Loucy (cell line): ENCODE measurements at regions not wholly inside any gene's neighbourhood (a gene's known extent, or its start where the extent isn't known, plus 50 kb on each side); places are given as distances from the start of the nearest gene placed in this dataset.

Experiments used
- CTCF ChIP-seq: fragments of 200-600 bp; sonication (generic); conservative IDR thresholded peaks from 2 replicates; pipeline ENCODE4 v1.5.1; 2014; ENCODE audit warnings: mild to moderate bottlenecking, antibody characterized with exemption, low read length
- EZH2phosphoT487 ChIP-seq: fragments of 200-600 bp; IDR thresholded peaks from 2 replicates; pipeline ENCODE4 v1.6.1; 2018; ENCODE audit warnings: antibody characterized with exemption, mild to moderate bottlenecking, moderate library complexity, borderline replicate concordance

GRCh38 chr10:61545170-61545569 lies 92.0 kb upstream of the TMEM26 start:
- TF ChIP-seq CTCF (no peak), EZH2phosphoT487 (no peak)
